ENCODE measurements at regions not wholly inside any gene's neighbourhood (a gene's known extent, or its start where the extent isn't known, plus 50 kb on each side); places are given as distances from the start of the nearest gene placed in this dataset.

DNA sequence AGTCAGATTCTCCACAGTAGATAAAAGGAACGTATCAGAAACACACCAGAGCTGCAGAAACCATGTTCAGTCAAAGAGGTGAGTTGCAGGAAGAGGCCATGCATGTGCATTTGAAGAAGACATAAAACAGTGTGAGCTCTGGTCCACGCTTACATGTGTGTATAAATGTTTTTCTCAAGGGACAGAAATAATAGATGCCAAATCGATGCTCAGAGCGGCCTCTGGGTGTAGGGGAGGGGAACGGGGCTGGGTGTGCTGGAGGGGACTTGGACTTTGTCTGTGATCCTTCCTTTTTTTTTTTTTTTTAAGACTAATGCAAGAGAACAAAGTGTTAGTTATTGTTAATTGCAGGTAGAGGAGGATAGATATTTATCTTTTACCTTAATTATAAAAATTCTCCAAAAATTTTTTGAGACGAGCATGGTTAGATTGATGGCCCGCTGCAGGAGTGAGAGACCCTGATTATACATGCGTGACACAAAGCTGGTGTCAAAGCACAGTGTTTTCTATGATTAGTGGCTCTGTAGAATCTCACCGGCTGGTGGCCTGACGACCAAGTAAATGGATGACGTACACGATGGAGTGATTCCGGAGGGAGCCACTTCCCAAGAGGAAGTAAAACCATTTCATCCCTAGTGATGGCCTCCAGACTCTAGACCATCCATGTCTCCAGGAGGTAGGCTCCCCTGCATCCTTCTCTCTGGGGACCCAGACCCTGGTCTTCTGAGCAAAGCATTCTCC is 240.2 kb downstream of the ENGASE start:
- Histone ChIP-seq H3K4me3 (no peak overlapping the region), H3K27ac (no peak overlapping the region), H3K36me3 (no peaks in the 10 kb centered on the region), H3K27me3 (replicated peaks; ENCODE audit: insufficient read depth) (no peaks in the 10 kb centered on the region), H3K9me3 (no peaks in the 10 kb centered on the region), H3K4me1 (ENCODE audit: control insufficient read depth in 1 of 2, low read depth in 2 of 2) (no peaks in the 10 kb centered on the region)
- ATAC-seq (ENCODE audit: insufficient number of reproducible peaks, low FRiP score, low read depth) (no peak), DNase-seq (ENCODE audit: low spot score) (no peak)
- TF ChIP-seq, protein P1, sequence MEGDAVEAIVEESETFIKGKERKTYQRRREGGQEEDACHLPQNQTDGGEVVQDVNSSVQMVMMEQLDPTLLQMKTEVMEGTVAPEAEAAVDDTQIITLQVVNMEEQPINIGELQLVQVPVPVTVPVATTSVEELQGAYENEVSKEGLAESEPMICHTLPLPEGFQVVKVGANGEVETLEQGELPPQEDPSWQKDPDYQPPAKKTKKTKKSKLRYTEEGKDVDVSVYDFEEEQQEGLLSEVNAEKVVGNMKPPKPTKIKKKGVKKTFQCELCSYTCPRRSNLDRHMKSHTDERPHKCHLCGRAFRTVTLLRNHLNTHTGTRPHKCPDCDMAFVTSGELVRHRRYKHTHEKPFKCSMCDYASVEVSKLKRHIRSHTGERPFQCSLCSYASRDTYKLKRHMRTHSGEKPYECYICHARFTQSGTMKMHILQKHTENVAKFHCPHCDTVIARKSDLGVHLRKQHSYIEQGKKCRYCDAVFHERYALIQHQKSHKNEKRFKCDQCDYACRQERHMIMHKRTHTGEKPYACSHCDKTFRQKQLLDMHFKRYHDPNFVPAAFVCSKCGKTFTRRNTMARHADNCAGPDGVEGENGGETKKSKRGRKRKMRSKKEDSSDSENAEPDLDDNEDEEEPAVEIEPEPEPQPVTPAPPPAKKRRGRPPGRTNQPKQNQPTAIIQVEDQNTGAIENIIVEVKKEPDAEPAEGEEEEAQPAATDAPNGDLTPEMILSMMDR (IDR thresholded peaks at IDR 0.05) = no peak

DNA sequence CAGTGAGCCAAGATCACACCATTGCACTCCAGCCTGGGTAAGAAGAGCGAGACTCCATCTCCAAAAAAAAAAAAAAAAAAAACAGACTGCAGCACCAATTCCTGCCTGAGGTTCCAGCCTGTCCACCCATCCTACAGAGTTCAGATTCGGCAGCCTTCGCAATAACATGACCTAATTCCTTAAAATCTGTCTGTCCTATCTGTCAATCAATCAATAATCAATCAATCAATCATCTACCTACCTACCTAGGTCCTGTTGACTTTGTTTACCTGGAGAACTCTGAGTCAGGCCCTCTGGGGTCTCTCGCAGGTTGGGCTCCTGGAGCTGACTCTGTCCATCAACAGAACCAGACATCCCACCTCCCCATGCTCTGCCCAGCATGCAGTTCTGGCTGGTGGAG is 236.7 kb downstream of the ENGASE start:
- Histone ChIP-seq H3K36me3 (no peaks in the 10 kb centered on the region), H3K4me1 (ENCODE audit: control insufficient read depth in 1 of 2, low read depth in 2 of 2) (peaks cover 11 to 18% of the 10 kb centered on the region in 2 donors), H3K4me3 (no peak overlapping the region), H3K9me3 (no peaks in the 10 kb centered on the region), H3K27ac (no peak overlapping the region), H3K27me3 (replicated peaks; ENCODE audit: insufficient read depth) (no peaks in the 10 kb centered on the region)
- ATAC-seq (ENCODE audit: insufficient number of reproducible peaks, low FRiP score, low read depth) (no peak), DNase-seq (ENCODE audit: low spot score) (no peak)
- TF ChIP-seq, protein P1 (IDR thresholded peaks at IDR 0.05) = no peak

DNA sequence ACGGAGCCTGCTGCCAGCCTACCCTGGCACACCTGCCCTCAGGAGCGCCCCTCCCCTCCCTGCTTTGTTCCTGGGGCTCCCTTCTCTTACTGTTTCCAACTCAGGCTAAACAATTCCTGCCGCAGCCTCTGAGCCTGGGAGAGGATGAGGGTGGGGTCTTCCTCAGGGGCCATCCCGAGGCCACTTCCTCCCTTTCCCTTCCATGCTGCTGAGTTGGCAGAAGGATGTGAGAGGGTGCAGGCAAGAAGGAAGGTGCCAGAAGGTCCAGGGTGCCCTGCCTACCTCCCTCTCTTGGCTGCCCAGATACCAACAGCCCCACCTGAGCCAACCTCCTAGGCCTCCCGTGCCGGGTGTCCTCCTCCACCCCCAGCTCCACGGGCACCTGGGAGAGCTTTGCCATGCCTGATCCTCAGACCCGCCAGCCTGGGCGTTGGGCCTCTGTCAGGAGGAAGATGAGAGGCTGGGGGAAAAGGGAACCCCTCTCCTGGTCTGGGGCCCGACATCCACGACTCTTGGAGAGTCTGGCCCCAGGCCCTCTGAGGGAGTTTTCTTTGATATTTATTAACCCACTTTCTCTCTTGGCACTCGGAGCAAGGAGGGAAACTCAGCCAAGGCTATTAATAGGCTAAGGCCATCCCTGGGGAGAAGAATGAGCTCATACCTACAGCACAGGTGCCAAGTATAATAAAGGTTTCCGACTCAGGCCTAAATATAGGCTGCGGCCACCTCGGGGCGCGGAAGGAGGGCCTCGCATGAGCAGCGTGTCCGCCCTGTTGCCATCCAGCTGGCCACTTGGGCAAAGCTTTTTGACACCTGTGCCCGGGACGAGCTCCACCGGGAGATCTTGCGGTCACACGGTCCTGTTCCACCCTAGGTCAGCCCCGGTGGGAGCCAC is 232.0 kb downstream of the ENGASE start:
- DNase-seq (ENCODE audit: low spot score) (peak; percentile 15), ATAC-seq (ENCODE audit: insufficient number of reproducible peaks, low FRiP score, low read depth) (peak; percentile 70)
- TF ChIP-seq, protein P1 (IDR thresholded peaks at IDR 0.05) = no peak
- H3K4me1 ChIP-seq (ENCODE audit: control insufficient read depth in 1 of 2, low read depth in 2 of 2) = peaks cover 21 to 37% of the 10 kb centered on the region in 2 donors
- no peaks in the 10 kb centered on the region for H3K9me3 ChIP-seq
- peak overlapping the region; percentile 59 for H3K4me3 ChIP-seq
- H3K27me3 ChIP-seq (replicated peaks; ENCODE audit: insufficient read depth) = no peaks in the 10 kb centered on the region
- no peaks in the 10 kb centered on the region for H3K36me3 ChIP-seq
- H3K27ac ChIP-seq = peak overlapping the region; percentile 90 to 92

DNA sequence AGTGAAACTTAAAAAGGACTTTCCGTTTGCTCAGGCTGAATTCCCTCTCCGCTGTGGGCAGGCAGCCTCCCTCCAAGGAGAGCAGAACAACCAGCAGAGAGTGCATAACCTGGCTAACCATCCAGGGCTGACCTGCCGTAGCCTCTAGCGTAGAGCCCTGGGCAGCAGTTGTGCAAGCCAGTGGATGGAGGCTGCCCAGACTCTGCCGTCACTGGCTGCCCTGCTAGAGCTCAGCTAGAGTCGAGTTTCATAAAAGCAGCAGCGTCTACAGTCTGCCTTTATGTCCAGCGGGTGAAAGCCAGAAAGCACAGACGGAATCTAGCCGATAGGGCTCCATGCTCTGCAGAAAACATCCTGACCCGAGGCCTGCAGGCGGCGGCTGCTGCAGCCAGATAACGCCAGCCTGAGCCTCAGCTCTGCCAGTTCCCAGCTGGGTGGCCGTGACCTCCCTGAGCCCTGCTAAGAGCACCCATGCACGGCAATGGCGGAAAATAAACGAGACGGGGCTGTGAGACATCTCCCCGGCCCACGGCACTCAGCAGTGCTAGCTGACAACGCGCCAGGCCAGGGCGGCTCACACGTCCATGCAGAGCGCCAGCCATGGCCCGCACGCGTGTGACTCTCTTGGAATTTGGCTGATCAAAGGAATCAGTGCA is 231.3 kb downstream of the ENGASE start:
- Histone ChIP-seq H3K4me1 (ENCODE audit: control insufficient read depth in 1 of 2, low read depth in 2 of 2) (peaks cover 21 to 37% of the 10 kb centered on the region in 2 donors), H3K4me3 (peak overlapping the region; percentile 59), H3K27ac (peak overlapping the region; percentile 90 to 92), H3K9me3 (no peaks in the 10 kb centered on the region), H3K27me3 (replicated peaks; ENCODE audit: insufficient read depth) (no peaks in the 10 kb centered on the region), H3K36me3 (no peaks in the 10 kb centered on the region)
- peak; percentile 14 for DNase-seq (ENCODE audit: low spot score)
- ATAC-seq (ENCODE audit: insufficient number of reproducible peaks, low FRiP score, low read depth) = peak; percentile 42
- TF ChIP-seq, protein P1 (IDR thresholded peaks at IDR 0.05) = peak; percentile 26

DNA sequence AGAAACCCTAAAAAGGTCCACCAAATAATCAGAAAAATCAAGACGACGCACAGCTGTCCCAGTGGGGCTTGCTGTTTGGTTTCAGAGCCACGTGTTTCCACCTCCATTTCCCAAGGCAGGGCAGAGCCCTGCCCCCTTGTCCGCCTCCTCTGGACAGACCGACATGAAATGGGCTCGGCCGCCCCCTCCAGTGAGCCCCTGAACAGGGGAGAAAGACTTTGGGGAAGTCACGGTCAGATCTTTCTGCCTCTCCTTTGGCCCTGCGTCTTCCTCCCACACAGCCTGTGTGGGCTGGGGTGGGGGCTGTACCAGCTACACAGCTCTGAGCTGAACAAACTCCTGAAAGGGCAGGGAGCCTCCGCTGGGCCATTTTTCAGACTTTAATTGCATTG is 230.7 kb downstream of the ENGASE start:
- peaks cover 21 to 37% of the 10 kb centered on the region in 2 donors for H3K4me1 ChIP-seq (ENCODE audit: control insufficient read depth in 1 of 2, low read depth in 2 of 2)
- H3K27ac ChIP-seq = peak overlapping the region; percentile 90 to 92
- H3K36me3 ChIP-seq = no peaks in the 10 kb centered on the region
- H3K27me3 ChIP-seq (replicated peaks; ENCODE audit: insufficient read depth) = no peaks in the 10 kb centered on the region
- no peaks in the 10 kb centered on the region for H3K9me3 ChIP-seq
- no peak for DNase-seq (ENCODE audit: low spot score)
- peak overlapping the region; percentile 59 for H3K4me3 ChIP-seq
- TF ChIP-seq, protein P1 (IDR thresholded peaks at IDR 0.05) = no peak
- no peak for ATAC-seq (ENCODE audit: insufficient number of reproducible peaks, low FRiP score, low read depth)

Measured in thoracic aorta (tissue), 2 donors.